ENCODE measurements at regions not wholly inside any gene's neighbourhood (a gene's known extent, or its start where the extent isn't known, plus 50 kb on each side); places are given as distances from the start of the nearest gene placed in this dataset.

- H3K4me3 ChIP-seq, result no peak overlapping the region
- no peaks in the 10 kb centered on the region for H3K27me3 ChIP-seq
- no peak for DNase-seq
- 84 to 93% methylated on average over 2 of the region's 2 CpGs for WGBS, 2 donors
- H3K4me1 ChIP-seq, result no peaks in the 10 kb centered on the region
- no peaks in the 10 kb centered on the region for H3K36me3 ChIP-seq
- no peaks in the 10 kb centered on the region for H3K9me3 ChIP-seq
- TF ChIP-seq POLR2A (IDR thresholded peaks at IDR 0.05), result no peak
- TF ChIP-seq CTCF (IDR thresholded peaks at IDR 0.05), result no peak
- intact Hi-C loops (cut with DNase I), result no loop called here
- H3K27ac ChIP-seq, result no peak overlapping the region
Observed at GRCh38 chr14:58822856-58823255, 185.1 kb downstream of the DACT1 start.

GRCh38 chr14:58823312-58823711 lies 185.6 kb downstream of the DACT1 start:
- no peak for DNase-seq
- WGBS, 2 donors, result 60 to 63% methylated on average over 2 of the region's 2 CpGs

GRCh38 chr14:58824106-58824505 lies 186.3 kb downstream of the DACT1 start:
- H3K27ac ChIP-seq, result no peak overlapping the region
- H3K4me3 ChIP-seq, result no peak overlapping the region
- WGBS, 2 donors, result 78 to 85% methylated on average over 2 of the region's 2 CpGs
- no peak for TF ChIP-seq CTCF (IDR thresholded peaks at IDR 0.05)
- TF ChIP-seq POLR2A (IDR thresholded peaks at IDR 0.05), result no peak
- H3K27me3 ChIP-seq, result no peaks in the 10 kb centered on the region
- no peaks in the 10 kb centered on the region for H3K4me1 ChIP-seq
- no peaks in the 10 kb centered on the region for H3K36me3 ChIP-seq
- no peak for DNase-seq
- intact Hi-C loops (cut with DNase I), result no loop called here
- no peaks in the 10 kb centered on the region for H3K9me3 ChIP-seq

More at GRCh38 chr14:58823312-58823711, 185.6 kb downstream of the DACT1 start:
- Histone ChIP-seq H3K36me3 (no peaks in the 10 kb centered on the region), H3K27me3 (no peaks in the 10 kb centered on the region), H3K4me3 (no peak overlapping the region), H3K27ac (no peak overlapping the region), H3K4me1 (no peaks in the 10 kb centered on the region), H3K9me3 (no peaks in the 10 kb centered on the region)
- TF ChIP-seq CTCF (IDR thresholded peaks at IDR 0.05) (no peak), POLR2A (IDR thresholded peaks at IDR 0.05) (no peak)
- intact Hi-C loops (cut with DNase I), result no loop called here

GRCh38 chr14:58824796-58825195 lies 187.0 kb downstream of the DACT1 start:
- H3K27ac ChIP-seq, result no peak overlapping the region
- no peaks in the 10 kb centered on the region for H3K27me3 ChIP-seq
- intact Hi-C loops (cut with DNase I), result no loop called here
- H3K36me3 ChIP-seq, result no peaks in the 10 kb centered on the region
- no peaks in the 10 kb centered on the region for H3K9me3 ChIP-seq
- no peak overlapping the region for H3K4me3 ChIP-seq
- WGBS, 2 donors, result 60 to 79% methylated on average over 3 of the region's 3 CpGs
- no peak for DNase-seq
- TF ChIP-seq CTCF (IDR thresholded peaks at IDR 0.05), result no peak
- TF ChIP-seq POLR2A (IDR thresholded peaks at IDR 0.05), result no peak
- no peaks in the 10 kb centered on the region for H3K4me1 ChIP-seq

GRCh38 chr14:58825606-58826005 lies 187.8 kb downstream of the DACT1 start:
- intact Hi-C loops (cut with DNase I), result no loop called here
- TF ChIP-seq POLR2A (IDR thresholded peaks at IDR 0.05) (no peak), CTCF (IDR thresholded peaks at IDR 0.05) (no peak)
- DNase-seq, result no peak
- H3K9me3 ChIP-seq, result no peaks in the 10 kb centered on the region
- WGBS, 2 donors, result 63 to 65% methylated on average over 2 of the region's 2 CpGs
- H3K27me3 ChIP-seq, result no peaks in the 10 kb centered on the region
- no peaks in the 10 kb centered on the region for H3K4me1 ChIP-seq
- H3K36me3 ChIP-seq, result no peaks in the 10 kb centered on the region
- H3K27ac ChIP-seq, result no peak overlapping the region
- no peak overlapping the region for H3K4me3 ChIP-seq
